Cerebellar cortex (tissue), 1 donor: ENCODE measurements at regions not wholly inside any gene's neighbourhood (a gene's known extent, or its start where the extent isn't known, plus 50 kb on each side); places are given as distances from the start of the nearest gene placed in this dataset.

Experiments used
- DNase-seq: peaks from one replicate; pipeline ENCODE4 v3.0.0-alpha.2; 2015; ENCODE audit warnings: low spot score

DNA sequence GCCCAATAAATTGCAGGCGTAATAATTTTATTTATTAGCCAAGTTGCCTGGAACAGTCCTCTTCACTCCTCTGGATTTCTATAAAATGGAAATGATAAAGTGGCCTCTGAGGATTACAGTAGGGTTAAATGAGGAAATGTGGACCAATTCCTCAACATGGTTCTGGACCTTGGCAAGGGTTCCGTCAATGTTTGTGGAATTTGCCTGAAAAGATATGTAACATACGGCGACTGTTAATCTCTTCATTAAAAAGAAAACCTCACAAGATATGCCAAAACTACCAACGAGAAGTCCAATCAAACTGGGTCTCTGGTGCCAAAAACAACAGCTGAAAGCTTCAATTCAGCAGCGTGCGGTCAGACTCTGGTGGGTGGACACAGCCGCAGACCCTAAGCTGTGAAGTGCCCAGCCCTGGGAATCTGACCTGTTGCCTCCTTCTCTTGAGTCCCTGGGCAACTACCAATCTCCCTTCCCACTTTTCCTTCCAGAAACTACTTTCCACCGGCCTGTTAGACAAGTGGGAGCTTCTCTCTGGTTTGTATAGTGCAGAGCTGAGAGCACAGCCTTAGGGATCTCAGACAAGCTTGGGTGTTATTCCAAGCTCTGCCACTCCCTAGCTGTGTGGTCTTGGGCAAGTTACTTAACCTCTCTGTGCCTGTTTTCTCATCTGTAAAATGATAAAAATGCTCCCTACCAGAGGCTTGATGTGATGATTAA is 190.5 kb upstream of the GSC start:
- DNase-seq: no peak

DNA sequence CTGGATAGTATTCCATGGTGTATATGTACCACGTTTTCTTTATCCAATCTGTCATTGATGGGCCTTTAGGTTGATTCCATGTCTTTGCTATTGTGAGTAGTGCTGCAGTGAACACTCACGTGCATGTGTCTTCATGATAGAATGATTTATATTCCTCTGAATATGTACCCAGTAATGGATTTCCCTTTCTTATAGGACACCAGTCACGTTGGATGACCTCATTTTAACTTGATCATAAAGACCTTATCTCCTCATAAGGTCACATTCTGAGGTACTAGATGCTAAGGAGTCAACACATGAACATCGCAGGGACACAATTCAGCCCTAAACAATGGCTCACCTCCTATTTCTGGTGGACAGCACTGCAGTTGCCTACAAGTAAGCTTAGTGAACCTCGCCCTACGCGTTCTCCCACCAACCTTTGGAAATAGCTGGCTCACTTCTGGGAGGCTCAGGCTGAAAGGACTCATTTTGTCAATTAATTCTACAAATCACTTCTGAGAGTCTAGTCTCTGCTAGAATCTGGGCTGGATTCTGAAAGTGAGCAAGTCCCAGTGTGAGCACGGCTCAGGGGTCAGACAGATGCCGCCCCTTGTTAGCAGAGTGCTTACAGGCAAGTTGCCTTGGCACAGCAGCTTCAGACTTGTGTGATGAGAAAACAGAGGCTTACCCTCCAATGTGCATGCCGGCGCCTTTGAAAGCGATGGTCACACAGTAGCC is 183.8 kb upstream of the GSC start:
- DNase-seq: no peak

DNA sequence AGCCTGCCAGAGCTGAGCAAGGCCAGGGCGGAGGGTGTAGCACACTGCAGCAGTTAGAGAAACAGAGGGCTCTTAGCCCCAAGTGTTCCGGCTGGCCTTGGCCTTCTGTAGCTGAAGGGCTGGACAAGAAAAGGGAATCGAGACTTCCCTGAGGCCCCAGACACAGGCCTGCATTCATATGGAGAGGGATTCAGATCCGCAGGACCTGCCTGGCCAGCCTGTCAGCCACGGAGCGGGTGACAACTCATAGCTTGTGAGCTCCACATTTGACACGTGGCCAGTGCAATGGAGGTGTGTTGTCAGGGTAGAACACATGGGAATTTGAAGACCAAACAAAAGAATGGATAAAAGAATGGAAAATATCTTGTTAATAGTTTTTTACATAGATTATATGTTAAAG is 182.2 kb upstream of the GSC start:
- DNase-seq: no peak

DNA sequence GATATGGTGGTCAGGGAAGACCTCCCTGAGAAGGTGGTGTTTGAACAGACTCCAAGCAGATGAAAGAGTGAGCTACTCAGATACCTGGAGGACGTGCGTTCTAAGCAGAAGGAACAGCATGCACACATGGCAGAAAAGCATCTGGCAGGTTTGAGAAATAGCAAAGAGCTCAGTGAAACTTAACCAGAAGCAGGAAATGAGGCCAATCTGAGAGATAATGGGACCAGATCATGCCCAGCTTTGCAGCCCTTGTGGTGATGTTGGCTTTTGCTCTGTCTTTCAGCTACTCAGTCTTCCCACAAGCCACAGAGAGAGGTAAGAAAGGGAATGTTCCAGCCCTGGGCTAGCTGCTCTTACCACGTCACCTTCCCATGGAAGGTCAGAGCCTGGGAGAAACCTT is 176.3 kb upstream of the GSC start:
- DNase-seq: no peak

GRCh38 chr14:94945615-94946014 is 175.7 kb upstream of the GSC start:
- no peak for DNase-seq

- no peak for DNase-seq
These were observed 174.8 kb upstream of the GSC start for GRCh38 chr14:94944636-94945258.

- DNase-seq: no peak
These were observed 172.7 kb upstream of the GSC start for GRCh38 chr14:94942601-94943000.

DNA sequence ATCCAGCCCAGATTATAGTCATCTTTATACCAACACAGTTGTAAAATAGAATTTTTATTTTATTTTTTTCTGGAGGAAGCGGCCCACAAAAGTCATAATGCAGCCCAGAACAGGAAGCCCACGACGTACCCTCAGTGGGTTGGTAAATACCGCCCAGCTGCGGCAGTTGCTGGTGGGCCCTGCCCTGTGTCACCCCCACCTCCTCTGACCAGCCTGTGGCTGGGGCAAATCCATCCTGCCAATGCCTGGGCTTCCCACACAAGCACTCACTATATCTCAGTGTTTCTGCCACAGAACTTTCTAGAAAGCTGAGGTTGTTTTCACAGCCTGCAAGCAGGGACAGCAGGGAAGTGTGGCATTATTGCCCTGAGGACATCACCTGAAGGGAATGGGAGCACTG is 171.4 kb upstream of the GSC start:
- no peak for DNase-seq

DNA sequence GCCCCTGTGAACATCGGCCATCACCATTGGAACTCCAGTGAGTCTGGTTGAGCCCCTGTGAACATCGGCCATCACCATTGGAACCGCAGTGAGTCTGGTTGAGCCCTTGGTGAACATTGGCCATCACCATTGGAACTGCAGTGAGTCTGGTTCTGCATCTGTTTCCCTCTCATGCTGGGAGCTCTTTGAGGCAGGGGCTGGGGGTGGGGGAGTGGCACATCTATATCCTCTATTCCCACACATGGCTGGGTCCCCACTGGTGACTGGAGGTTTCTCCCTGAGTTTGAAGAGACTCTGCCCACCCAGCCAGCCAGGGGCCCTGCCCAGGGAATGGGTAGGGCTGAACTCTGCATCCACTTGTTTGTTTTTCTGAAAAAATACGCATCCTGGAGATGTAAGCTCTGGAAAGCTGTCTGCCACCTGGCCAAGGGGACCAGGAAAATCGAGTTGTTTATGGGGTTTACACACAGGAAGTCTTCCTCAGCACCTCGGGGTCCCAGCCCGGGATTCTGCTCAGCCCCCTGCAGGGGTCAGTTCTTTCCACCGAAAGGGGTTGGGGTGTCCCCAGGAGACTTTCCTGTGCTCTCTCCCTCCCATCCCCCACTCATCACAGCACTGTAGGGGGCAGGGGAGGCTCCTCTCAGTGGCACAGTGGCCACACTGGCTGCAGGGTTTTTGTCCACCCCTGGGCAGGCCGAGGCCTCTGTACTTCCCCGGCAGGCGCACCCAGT is 170.5 kb upstream of the GSC start:
- DNase-seq: no peak

DNA sequence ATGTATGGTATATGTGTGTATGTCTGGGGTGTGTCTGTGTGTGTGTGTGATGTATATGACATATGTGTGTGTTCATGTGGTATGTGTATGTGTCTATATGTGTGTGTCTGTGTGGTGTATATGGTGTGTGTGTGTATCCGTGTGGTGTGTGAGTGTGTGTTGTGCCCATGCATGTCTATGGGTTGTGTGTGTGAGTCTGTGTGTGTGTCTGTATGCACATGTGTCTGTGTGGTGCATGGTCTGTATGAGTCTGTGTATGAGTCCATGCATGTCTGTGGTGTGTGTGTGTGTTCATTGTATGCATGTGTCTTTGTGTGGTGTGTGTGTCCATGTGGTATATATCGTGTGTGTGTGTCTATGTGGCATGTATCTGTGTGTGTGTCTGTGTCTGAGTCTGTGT is 168.1 kb upstream of the GSC start:
- DNase-seq: no peak

DNA sequence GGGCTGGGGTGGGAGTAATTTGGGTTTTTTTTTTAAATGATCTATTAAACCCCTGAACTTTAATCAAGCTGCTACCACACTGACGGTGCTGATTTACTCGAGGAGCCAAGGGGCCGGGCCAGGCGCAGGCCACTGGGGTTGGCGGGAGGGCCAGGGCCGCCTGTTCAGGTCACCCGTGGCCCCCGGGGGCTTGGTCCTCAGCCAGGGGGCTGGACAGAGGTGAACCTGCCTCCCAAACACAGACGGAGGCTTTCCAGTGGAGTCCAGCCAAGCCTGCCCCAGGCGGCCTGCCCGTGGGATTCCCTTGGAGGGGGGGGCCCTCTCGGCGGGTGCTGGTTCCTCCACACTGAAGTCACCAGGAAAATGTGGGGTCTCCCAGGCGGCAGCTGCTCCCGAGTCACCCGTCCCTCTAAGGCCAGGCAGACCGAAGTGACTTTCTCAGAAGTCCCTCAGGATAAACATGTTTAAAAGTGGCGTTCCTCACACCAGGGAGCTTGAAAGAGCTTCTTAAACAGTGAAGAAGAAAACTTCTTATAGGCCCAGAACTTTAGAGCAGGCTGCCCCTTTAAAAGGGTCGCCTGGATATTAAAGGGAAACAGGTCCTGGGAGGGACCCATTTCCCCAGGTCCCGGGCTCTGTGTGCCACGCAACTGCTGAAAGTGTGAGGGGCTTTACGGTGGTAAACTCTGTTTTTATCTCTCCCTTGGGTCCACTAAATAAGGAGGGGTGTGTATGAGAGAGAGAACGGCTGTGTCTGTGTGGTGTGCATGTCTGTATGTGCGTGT is 167.2 kb upstream of the GSC start:
- no peak for DNase-seq

DNA sequence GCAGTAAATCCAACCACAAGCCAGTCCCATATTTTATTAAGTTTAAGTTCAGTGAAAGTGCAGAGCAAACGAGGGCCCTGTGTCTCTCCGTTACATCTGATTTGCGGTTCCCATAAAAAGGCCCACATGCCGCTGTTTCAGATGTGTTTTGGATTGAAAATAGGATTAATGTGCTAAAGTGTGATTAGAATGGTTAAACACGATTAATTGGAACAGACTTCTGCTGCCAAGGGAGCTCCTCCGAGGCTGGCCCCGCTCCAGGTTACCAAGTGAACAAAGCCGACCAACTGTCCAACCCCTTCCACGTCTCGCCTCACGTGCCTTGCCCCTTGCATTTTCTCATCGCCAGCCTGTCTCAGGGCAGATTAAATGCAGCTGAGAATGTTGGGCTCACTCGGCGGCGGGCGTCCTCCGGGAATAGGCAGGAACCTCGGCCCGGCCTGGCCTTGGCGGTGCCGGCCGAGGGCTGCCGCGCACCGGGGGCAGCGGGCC is 166.5 kb upstream of the GSC start:
- DNase-seq: peak; percentile 22

DNA sequence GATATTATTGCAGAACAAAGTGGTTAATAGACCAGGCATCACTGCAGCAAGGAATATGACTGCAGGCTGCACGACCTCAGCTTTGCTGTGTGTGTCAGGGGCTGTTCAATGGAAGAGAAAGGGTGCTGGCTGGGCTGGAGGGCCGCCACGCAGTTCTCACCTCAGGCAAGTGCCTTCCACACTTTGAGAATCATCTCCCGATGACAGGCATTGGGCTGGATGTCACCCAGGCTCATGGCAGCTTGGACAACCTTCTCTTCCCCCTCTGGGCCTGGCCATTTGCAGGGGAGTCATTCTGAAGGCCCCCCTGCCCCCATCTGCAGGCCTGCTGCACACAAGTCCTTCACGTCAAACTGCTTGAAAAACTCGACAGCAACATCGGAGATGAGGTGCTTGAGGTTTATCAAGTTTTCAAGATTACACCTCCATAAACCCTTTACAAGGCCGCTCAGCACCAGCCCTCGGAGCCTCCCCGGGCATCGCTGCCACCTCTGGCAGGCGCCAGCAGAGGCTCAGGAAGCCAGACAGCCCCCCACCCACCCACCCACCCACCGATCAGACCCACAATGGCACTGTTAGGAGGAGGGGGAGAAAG is 165.9 kb upstream of the GSC start:
- DNase-seq: no peak

DNA sequence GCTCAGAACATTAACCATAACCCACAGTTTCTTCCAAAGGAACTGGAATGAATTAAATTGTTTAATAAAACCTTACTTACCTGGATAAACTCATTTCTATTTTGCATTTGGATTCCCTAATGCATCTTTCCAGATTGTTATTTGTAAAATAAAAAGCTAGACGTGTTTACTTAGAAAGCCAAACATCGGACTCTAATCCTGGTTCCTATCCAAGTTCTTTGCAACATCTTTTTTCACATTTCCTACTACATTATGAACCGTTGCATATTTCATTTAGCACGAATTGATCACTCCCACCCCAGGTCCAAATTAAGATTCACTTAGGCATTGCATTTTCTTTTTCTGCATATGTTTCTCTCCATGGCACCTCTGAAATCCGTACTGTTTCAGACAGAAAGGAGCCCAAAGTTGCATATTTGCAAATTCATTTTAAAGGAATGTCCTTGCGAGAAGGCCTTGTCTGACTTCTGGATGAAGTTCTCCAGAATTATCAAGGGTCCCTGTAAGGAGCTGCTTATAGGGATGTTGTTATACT is 164.4 kb upstream of the GSC start:
- DNase-seq: no peak

GRCh38 chr14:94933486-94933885 is 163.6 kb upstream of the GSC start:
- DNase-seq: no peak

- DNase-seq: no peak
These were observed 162.7 kb upstream of the GSC start for GRCh38 chr14:94932589-94932988.

DNA sequence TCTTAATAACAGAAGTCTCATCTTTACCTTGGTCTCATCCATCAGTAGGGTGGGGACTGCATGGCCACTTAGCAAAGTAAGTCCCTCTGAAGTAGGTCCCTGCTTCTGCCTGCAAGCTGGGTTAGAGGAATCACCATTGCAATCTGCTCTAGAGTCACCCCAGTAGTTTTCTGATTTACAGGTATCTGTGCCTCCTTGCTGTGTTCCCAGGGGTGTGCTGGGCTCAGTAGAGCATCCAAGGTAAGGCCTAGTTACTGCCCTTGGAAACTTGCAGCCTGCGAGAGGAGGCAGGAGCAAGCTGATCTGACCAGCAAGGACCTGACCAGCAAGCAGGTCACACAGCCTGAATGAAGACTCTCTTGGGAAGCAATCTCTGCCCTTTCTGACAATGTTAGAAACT is 160.8 kb upstream of the GSC start:
- no peak for DNase-seq

DNA sequence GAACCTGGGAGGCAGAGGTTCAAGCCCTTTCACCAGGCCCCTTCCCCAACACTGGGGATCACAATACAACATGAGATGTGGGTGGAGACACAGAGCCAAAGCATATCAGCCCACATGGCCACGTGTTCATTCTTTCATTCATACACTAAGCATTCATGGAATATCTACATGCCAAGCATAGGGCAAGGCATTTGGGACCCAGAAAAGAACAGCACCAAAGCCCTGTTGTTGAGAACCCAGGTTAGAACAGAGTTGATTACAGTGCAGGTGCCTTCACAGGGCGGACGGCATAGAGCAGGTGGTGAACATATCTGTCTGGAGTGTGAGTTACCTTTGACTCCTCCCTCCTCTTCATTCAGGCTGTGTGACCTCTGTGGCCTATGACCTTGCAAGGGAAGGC is 159.4 kb upstream of the GSC start:
- no peak for DNase-seq

DNA sequence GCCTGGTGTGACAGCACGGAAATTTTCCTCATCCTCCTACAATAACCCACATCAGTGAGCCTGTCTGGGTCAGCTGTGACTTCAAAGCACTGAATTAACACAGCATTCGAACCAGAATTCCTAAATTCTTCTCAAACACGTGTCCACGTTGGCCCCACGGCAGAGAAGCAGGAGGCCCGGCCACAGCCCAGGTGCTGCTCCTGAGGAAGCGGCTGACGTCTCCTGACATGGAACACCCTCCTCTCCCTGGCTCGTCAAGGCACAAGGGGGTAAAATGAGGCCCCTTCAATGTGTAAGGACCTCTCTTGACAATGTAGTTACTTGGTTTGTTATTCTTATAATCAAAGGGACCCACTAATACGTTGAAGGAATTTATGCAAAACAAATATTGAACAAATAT is 156.3 kb upstream of the GSC start:
- no peak for DNase-seq

DNA sequence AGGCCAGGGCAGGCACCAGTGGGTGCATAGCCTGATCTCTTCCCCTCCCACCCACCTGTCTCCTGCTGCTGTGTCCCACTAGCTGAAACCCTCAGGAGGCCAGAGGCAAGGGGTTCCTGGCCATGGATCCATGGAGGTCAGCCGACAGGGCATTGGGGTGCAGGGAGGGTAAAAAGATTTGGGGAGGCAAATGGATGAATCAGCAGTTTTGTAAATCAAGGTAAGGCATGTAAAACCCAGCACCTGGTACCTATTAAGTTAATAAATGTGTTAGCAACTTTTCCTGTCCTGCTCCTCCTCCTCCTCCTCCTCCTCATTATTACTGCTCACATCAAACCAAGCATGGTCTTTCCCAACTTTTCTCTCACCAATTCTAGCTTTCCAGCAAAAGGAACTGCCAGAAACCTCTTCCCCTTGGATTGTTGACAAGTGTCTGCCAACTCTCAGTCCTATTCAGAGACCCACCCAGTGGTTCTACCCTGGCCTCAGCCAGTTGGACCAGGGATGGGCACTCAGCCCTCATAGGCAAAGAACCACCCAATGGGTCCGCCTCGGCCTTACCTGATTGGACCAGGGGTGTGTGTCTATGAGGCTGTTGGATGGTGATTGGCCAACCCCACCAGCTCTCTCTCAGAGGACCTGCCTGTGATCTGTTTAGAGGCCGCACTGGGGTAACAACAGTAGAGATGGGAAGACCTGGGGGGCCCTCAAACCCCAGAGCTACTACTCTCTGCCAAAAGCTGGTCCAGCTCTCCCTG is 155.7 kb upstream of the GSC start:
- DNase-seq: no peak
